GM13977 (cell line): ENCODE measurements at regions not wholly inside any gene's neighbourhood (a gene's known extent, or its start where the extent isn't known, plus 50 kb on each side); places are given as distances from the start of the nearest gene placed in this dataset.

Experiments
- DNase-seq: peaks from one replicate; pipeline ENCODE4 v3.0.0; 2012; ENCODE audit warnings: low spot score
- in situ Hi-C: fragments of 300-500 bp; cut with MboI; formaldehyde crosslinking; loops from one replicate; pipeline ENCODE4 v1.12.0; 2022; ENCODE audit warnings: low sequenced_read_pairs, low pct_unique_long_range_greater_than_20kb, mixed read lengths, inconsistent platforms; ENCODE audit not compliant: unreplicated experiment
- TF ChIP-seq, protein P1 (sequence below): IDR thresholded peaks from 2 replicates; pipeline ENCODE4 v1.5.1; 2012; ENCODE audit warnings: mild to moderate bottlenecking, control low read depth; ENCODE audit not compliant: insufficient read depth; ENCODE audit errors: extremely low read depth, missing control alignments

DNA sequence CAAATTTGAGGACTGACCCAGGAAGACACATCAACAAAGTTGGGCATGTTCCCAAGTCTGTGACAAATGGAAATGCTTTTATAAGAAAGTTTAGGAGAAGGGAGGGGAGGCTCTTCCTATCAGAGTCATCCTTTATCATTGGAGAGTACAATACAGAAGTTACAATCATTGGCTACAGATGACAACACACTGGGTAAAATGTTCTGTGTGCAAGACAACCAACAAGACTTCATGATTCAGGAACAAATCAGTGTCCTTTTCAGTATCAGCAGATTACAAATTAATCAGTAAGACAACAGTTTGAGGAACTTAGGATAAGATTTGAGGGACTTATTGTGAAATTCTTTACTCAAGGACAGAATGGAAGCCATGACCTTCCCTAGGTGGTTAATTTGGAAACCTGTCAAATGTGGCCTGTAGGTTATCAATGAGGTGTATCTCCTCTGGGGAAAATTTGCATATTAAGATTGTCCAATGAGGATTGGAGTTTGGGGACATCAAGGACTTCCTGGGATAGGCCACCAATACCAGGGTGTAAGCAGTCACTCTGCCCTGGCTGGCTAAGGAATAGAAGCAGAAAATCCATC lies 274.4 kb upstream of the RORA start:
- no peak for DNase-seq
- TF ChIP-seq, protein P1, sequence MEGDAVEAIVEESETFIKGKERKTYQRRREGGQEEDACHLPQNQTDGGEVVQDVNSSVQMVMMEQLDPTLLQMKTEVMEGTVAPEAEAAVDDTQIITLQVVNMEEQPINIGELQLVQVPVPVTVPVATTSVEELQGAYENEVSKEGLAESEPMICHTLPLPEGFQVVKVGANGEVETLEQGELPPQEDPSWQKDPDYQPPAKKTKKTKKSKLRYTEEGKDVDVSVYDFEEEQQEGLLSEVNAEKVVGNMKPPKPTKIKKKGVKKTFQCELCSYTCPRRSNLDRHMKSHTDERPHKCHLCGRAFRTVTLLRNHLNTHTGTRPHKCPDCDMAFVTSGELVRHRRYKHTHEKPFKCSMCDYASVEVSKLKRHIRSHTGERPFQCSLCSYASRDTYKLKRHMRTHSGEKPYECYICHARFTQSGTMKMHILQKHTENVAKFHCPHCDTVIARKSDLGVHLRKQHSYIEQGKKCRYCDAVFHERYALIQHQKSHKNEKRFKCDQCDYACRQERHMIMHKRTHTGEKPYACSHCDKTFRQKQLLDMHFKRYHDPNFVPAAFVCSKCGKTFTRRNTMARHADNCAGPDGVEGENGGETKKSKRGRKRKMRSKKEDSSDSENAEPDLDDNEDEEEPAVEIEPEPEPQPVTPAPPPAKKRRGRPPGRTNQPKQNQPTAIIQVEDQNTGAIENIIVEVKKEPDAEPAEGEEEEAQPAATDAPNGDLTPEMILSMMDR = no peak
- in situ Hi-C loops = no loop called here

DNA sequence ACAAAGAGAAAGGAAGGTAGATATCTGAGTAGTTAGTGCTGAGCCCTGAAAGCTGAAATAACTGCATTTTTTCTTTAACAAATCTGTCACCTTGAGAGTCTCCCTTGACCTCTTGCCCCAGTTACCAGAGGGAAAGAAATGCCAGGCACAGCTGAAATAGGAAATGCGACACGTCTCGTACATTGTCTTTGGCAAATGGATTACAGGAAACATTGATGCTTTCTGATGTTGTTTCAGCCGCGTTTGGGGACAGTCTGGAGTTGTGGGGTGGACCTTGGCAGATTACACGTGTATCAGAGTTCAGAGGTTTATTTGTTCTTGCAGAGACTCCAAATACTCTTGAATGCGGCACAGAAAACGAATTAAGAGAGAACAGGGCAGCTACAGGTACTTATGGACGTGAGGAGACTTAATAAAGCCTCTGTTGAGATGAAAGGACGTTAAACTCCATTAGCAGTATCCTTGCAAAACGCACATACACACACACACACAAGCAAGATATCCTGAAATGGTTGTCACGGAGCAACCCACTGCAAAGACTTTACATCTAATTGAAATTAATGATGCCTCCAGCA lies 272.8 kb upstream of the RORA start:
- TF ChIP-seq, protein P1 = no peak
- no peak for DNase-seq
- in situ Hi-C loops = no loop called here

DNA sequence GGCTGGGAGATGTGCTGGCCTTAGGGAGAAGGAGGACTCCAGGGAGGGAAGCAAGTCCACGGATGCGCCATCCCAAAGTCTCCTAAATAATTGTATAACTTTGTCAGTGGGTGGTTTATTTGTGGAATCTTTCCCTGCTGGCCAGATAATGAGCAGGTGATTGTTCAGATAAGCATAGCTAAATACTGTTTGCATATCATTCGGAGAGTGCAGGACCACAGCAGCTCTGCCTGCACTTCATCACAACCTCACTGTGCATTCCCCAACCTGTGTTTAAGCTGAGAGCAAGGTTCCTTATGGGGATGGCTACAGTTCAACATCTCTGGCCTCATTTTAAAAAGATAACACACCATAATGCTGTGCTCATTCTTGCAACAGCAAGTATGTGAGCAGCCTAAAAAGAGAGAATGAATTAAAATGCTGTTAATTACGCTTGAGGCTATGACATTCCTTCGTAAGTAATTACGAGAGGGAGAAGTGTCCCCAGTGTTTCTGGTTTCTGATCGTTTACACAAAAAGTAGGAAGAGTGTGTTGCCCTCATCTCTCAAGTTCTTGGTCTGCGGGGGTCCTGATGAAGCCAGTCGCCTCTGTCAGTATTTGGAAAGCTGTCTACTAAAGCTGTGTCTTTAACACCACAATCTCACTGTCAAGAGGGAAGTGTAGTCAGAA lies 272.0 kb upstream of the RORA start:
- DNase-seq = no peak
- in situ Hi-C loops = no loop called here
- TF ChIP-seq, protein P1 = no peak

DNA sequence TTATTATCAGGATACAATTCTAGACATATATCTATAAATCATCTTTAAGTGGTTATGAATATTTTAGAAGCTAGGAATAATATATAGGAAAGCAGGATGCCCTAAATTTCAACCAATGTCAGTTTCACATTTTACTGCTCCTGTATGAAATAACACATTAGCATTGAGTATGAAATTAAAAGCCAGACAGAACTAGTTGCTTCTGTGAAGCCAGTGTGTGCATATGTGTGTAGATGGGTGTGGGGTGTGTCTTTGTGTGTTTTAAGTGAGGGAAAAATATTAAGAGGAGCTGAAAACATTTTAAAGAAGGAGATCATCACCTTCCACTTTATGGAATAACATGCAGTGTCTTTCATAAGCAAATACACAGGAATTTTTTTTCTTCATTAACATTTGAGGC lies 271.4 kb upstream of the RORA start:
- TF ChIP-seq, protein P1 = no peak
- in situ Hi-C loops = no loop called here
- DNase-seq = no peak

DNA sequence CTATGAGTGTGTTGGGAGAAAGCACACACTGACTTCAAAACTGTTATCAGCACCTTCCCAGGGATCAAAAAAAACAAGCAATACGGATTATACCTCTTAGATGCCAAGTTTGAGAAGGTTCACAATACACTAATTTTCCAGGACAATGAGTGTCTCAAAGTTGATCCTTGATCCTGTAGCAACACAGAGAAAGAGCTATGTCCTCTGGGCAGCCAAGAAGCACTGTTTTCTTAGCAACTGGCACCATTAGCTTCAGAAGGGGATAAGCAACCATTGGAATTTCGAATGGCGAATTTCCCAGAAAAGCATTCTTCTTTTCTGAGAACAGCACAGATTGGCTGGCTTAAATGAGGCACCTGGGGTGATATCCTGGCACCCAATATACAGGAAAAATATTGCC lies 270.3 kb upstream of the RORA start:
- TF ChIP-seq, protein P1 = no peak
- DNase-seq = no peak
- in situ Hi-C loops = no loop called here

DNA sequence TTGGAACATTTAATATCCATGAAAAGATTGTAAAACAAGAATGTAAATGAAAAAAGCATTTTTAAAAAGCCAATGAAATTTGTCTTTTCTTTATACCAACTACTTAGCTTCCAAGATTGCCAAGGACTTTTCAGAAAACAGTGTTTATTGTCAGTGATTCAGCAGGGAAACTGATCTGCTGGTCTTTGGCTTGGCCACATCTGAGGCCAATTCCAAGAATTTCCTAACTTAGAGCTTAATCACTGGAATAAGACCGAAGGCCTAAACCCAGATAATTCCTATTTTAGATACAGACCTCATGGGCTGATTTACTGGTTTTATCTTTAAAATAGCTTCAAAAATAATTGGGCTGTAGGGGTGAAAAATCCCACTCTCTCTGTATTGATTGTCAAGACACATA lies 260.5 kb upstream of the RORA start:
- TF ChIP-seq, protein P1 = no peak
- DNase-seq = no peak
- in situ Hi-C loops = no loop called here
